Mucosa of rectum (tissue), 2 donors: ENCODE measurements at regions not wholly inside any gene's neighbourhood (a gene's known extent, or its start where the extent isn't known, plus 50 kb on each side); places are given as distances from the start of the nearest gene placed in this dataset.

Experiments
- H3K27ac ChIP-seq, 2 donors: one replicate each; pipeline ENCODE4 v1.7.0; 2013; ENCODE audit warnings: inconsistent platforms in 2 of 2, low read depth in 2 of 2, low read length in 2 of 2
- H3K27me3 ChIP-seq, 2 donors: one replicate each; pipeline ENCODE4 v1.7.0; 2013; ENCODE audit warnings: low read length in 2 of 2; ENCODE audit not compliant: control insufficient read depth in 2 of 2, insufficient read depth in 2 of 2
- H3K36me3 ChIP-seq, 2 donors: one replicate each; pipeline ENCODE4 v1.7.0; 2013; ENCODE audit warnings: low read length in 2 of 2; ENCODE audit not compliant: control insufficient read depth in 2 of 2, insufficient read depth in 2 of 2
- H3K4me1 ChIP-seq, 2 donors: one replicate each; pipeline ENCODE4 v1.7.0; 2013; ENCODE audit warnings: low read length in 2 of 2, mild to moderate bottlenecking in 1 of 2; ENCODE audit not compliant: control insufficient read depth in 2 of 2, insufficient read depth in 2 of 2
- H3K4me3 ChIP-seq, 2 donors: one replicate each; pipeline ENCODE4 v1.7.0; 2013; ENCODE audit warnings: low read length in 2 of 2
- H3K9ac ChIP-seq, 2 donors: one replicate each; pipeline ENCODE4 v1.7.0; 2013; ENCODE audit warnings: low read length in 2 of 2, low read depth in 1 of 2, mild to moderate bottlenecking in 1 of 2
- H3K9me3 ChIP-seq, 2 donors: one replicate each; pipeline ENCODE4 v1.7.0; 2013; ENCODE audit warnings: low read length in 2 of 2; ENCODE audit not compliant: control insufficient read depth in 2 of 2
- donor health status: healthy.
- donor health status: Normal muscosa, but diverticular disease.

DNA sequence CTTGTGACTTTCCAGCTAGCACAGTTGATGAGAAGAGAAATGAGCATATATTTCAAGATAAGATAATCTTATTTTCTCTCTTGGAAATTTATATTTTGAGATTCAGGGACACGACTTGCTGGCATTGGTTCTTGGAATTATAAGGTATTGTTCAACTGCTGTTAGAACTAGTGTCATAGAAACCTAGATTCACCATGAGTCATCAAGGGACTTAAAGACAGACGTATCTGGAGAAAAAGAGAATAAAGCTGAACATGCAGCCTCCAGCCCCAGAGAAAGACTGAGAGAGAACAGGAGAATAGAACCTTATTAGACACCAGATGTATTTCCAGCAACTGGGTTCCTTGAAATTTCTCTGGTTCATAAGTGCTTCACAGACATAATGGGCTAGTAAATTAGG is 194.4 kb upstream of the PPFIA2 start:
- Histone ChIP-seq H3K9me3 (no peaks in the 10 kb centered on the region), H3K9ac (no peak overlapping the region), H3K27me3 (no peaks in the 10 kb centered on the region), H3K4me1 (no peaks in the 10 kb centered on the region), H3K36me3 (no peaks in the 10 kb centered on the region), H3K27ac (no peak overlapping the region), H3K4me3 (no peak overlapping the region)

DNA sequence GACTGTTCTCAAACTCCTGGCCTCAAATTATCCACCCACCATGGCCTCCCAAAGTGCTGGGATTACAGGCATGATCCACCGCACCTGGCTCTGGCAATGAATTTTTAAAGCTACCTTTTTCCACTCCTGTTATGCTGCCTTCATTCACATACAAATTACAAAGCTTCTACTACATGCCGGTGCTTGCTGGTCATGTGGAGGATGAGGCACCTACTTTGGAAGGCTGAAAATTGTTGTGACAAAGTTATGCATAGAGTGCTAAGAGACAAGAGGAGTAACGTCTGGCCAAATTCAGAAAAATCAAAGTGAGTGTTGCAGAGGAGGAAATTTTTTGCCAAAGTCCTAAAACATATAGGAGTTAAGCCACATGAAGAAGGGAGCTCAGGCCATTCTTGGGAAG is 191.7 kb upstream of the PPFIA2 start:
- H3K36me3 ChIP-seq = no peaks in the 10 kb centered on the region
- H3K27ac ChIP-seq = no peak overlapping the region
- H3K4me3 ChIP-seq = no peak overlapping the region
- no peak overlapping the region for H3K9ac ChIP-seq
- no peaks in the 10 kb centered on the region for H3K9me3 ChIP-seq
- H3K4me1 ChIP-seq = no peaks in the 10 kb centered on the region
- H3K27me3 ChIP-seq = no peaks in the 10 kb centered on the region

DNA sequence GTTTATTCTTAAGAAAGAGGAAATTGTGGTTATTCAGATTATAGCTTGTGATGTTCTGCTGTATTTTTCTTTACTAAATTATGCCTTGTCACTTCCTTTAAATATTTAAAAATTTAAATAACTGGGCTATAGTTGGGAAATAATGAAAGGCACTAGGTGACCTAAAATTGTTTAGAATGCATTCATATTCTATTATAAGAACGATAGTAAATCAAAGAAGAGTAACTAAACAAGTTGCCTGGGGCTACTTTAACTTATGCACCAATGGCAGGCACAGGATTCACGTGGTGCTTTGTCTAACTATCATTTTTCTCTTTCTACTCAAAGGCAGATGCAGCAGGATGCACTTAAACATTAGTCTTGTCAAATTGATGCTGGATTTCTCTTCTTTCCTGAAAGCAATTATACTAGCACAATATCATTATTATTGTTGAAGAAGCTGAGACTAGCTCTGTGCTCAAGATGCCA is 190.7 kb upstream of the PPFIA2 start:
- H3K4me1 ChIP-seq = no peaks in the 10 kb centered on the region
- H3K4me3 ChIP-seq = no peak overlapping the region
- H3K36me3 ChIP-seq = no peaks in the 10 kb centered on the region
- H3K27ac ChIP-seq = no peak overlapping the region
- no peaks in the 10 kb centered on the region for H3K9me3 ChIP-seq
- H3K27me3 ChIP-seq = no peaks in the 10 kb centered on the region
- H3K9ac ChIP-seq = no peak overlapping the region

DNA sequence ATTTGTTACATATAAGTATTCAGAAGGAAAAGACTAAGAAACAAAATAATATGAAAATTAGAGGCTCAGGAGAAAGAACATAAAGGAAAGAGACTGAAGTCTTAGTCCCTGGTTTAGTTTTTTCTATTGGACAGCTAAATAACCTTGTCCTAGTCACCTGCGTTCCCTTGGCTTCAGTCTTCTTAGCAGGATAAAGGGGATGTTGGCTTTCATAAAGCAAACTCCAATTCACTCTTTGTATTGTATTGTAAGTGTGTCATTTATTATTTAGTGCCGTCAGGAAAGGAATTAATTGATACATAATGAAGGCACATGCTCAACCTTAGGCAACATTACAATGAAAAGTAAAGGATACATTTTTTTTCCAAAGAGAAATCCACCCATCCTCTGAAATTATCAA is 190.3 kb upstream of the PPFIA2 start:
- no peaks in the 10 kb centered on the region for H3K27me3 ChIP-seq
- H3K27ac ChIP-seq = no peak overlapping the region
- H3K4me1 ChIP-seq = no peaks in the 10 kb centered on the region
- no peak overlapping the region for H3K4me3 ChIP-seq
- H3K9me3 ChIP-seq = no peaks in the 10 kb centered on the region
- no peaks in the 10 kb centered on the region for H3K36me3 ChIP-seq
- H3K9ac ChIP-seq = no peak overlapping the region

DNA sequence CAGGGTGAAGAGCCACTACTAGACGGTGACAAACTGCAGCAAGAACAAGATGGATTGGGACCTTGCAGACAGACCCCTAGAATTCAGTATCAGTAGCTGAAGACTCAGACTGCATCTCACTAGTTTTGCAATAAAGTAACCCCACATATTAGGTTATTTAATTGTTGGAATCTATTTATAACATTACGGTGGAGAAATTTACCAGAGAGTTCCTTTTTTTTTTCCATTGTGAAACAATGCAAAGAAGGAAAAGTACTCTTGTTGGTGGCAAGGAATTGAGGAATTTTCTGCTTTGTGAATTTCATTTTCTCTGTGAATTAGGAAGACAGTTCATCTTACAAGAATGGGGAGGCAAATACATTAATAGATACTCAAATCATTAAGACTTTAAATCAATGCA is 185.7 kb upstream of the PPFIA2 start:
- Histone ChIP-seq H3K9me3 (no peaks in the 10 kb centered on the region), H3K9ac (no peak overlapping the region), H3K27ac (no peak overlapping the region), H3K27me3 (no peaks in the 10 kb centered on the region), H3K4me1 (no peaks in the 10 kb centered on the region), H3K36me3 (no peaks in the 10 kb centered on the region), H3K4me3 (no peak overlapping the region)

DNA sequence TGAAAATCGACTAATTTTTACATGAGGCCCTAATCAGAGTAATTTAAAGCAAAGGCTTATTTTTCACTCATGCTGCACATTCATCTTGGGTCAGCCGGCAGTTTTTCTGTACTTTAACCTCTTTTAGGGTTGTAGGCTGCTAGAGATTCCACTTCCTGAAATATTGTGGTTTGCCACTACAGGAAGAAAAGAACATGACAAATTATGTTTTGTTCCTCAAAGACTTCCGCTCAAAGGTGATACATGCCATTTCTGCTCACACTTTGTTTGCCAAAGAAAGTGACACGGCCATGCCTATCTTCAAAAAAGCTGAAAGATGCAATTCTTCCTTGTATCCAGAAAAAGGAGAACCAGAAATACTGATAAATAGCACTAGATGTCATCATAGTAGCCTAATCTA is 183.4 kb upstream of the PPFIA2 start:
- no peaks in the 10 kb centered on the region for H3K9me3 ChIP-seq
- H3K9ac ChIP-seq = no peak overlapping the region
- no peaks in the 10 kb centered on the region for H3K27me3 ChIP-seq
- no peaks in the 10 kb centered on the region for H3K36me3 ChIP-seq
- H3K4me1 ChIP-seq = no peaks in the 10 kb centered on the region
- H3K4me3 ChIP-seq = no peak overlapping the region
- H3K27ac ChIP-seq = no peak overlapping the region

DNA sequence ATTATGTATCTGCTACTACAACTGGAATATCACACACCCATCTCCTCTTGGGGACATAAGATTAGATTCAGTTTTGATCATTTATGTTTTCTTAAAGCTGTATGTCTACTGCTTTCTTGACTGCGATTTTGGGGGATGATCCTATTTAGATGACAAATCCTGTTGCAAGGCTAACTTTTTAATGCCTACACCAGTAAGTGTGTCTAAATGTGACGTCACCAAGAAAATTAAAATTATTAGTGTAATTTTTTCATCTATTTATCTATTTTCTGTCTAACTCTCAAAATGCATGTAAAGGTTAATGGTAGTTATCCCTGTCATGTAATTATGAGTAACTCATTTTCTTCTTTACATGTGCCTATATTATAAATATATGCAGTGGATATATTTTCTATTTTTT is 170.9 kb upstream of the PPFIA2 start:
- Histone ChIP-seq H3K9me3 (no peaks in the 10 kb centered on the region), H3K4me1 (no peaks in the 10 kb centered on the region), H3K9ac (no peak overlapping the region), H3K27ac (no peak overlapping the region), H3K4me3 (no peak overlapping the region), H3K36me3 (no peaks in the 10 kb centered on the region), H3K27me3 (no peaks in the 10 kb centered on the region)

DNA sequence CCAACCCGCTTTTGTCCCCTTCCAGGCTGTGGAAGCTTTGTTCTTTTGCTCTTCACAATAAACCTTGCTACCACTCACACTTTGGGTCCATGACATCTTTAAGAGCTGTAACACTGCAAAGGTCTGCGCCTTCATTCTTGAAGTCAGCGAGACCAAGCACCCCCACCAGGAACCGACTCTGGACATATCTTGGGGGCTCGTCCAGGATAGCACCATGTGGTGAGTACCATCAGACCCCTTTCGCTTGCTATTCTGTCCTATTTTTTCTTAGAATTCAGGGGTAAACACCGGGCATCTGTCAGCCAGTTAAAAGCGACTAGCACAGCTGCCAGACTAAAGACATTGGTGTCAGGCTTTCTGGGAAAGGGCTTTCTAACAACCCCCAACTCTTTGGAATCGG is 137.6 kb upstream of the PPFIA2 start:
- no peak overlapping the region for H3K9ac ChIP-seq
- H3K27me3 ChIP-seq = no peaks in the 10 kb centered on the region
- H3K36me3 ChIP-seq = no peaks in the 10 kb centered on the region
- H3K9me3 ChIP-seq = peaks cover 0 to 3% of the 10 kb centered on the region in 2 donors
- no peak overlapping the region for H3K4me3 ChIP-seq
- H3K4me1 ChIP-seq = no peaks in the 10 kb centered on the region
- H3K27ac ChIP-seq = no peak overlapping the region

DNA sequence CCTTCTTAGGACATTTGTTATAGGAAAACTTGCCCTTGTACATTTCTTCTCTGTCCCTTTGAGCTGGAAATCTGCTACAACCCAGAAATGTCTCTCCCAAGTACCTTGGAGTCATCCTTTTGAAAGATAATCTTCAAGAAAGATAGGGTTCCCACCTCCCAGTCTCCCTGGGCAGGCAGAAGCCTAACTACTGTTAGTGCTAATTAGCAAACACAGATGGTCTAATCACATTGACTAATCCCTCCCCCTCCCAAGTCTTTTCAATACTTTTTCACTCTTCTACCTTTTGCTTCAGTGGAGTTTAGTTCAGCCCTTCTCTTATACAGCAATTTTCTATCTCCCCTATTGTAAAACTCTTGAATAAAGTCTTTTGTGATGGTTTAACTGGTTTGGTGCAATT is 129.8 kb upstream of the PPFIA2 start:
- Histone ChIP-seq H3K9me3 (no peaks in the 10 kb centered on the region), H3K9ac (no peak overlapping the region), H3K27me3 (no peaks in the 10 kb centered on the region), H3K36me3 (no peaks in the 10 kb centered on the region), H3K4me3 (no peak overlapping the region), H3K4me1 (no peaks in the 10 kb centered on the region), H3K27ac (no peak overlapping the region)

DNA sequence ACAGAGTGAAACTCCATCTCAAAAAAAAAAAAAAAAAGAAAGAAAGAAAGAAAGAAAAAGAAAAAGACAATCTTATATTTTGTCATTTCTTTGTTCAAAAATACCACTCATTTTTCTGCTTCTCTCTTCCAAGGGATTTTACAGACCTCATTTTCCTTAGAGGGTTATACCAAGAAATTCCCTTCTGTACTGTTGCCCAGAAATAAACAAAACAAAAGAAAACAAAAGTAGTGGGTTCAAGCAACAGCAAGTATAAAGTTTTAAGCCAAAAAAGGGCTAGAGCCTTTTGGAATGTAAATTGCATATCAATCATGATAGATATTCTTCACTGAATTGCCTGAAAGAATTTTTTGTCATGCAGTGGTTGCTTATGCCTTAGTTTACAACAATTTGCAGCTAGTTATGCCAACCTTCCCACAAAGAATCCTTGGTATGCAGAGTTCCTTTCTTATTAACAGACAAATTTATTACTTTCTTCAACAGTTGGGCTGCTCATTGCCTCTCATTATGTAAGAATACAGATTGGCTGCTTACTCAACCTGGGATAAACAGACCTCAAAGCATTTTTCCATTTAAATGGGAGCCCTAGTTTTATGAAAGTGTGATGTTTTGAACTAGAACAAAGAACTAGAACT is 129.1 kb upstream of the PPFIA2 start:
- no peaks in the 10 kb centered on the region for H3K36me3 ChIP-seq
- H3K27ac ChIP-seq = no peak overlapping the region
- no peak overlapping the region for H3K4me3 ChIP-seq
- no peaks in the 10 kb centered on the region for H3K9me3 ChIP-seq
- no peaks in the 10 kb centered on the region for H3K4me1 ChIP-seq
- H3K27me3 ChIP-seq = no peaks in the 10 kb centered on the region
- H3K9ac ChIP-seq = no peak overlapping the region

DNA sequence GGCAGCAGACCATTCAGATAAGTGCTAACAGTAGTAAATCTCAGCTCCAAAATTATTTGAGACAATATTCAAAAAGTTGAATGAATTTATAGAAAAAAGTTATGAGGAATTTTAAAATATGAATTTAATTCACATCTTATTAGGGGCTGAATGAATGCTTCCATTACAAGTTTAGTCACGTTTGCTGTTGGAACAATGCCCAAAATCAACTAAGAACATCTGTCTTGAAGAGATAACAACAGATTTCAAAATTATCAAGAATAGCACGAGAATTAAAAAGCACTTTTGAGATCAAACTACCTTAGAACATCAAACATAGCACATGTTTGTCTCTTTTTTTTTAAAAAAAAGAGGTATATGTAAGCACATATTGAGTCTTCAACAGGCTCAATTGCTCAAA is 115.4 kb upstream of the PPFIA2 start:
- no peak overlapping the region for H3K4me3 ChIP-seq
- no peaks in the 10 kb centered on the region for H3K36me3 ChIP-seq
- H3K4me1 ChIP-seq = no peaks in the 10 kb centered on the region
- no peak overlapping the region for H3K27ac ChIP-seq
- H3K9me3 ChIP-seq = no peaks in the 10 kb centered on the region
- no peak overlapping the region for H3K9ac ChIP-seq
- H3K27me3 ChIP-seq = no peaks in the 10 kb centered on the region
